CD4-positive, alpha-beta T cell treated with Interleukin-4 for 4 hours (primary cell): ENCODE measurements at regions not wholly inside any gene's neighbourhood (a gene's known extent, or its start where the extent isn't known, plus 50 kb on each side); places are given as distances from the start of the nearest gene placed in this dataset.

Experiments used
- DNase-seq: peaks from one replicate; pipeline ENCODE4 v3.0.0-alpha.2; 2020

DNA sequence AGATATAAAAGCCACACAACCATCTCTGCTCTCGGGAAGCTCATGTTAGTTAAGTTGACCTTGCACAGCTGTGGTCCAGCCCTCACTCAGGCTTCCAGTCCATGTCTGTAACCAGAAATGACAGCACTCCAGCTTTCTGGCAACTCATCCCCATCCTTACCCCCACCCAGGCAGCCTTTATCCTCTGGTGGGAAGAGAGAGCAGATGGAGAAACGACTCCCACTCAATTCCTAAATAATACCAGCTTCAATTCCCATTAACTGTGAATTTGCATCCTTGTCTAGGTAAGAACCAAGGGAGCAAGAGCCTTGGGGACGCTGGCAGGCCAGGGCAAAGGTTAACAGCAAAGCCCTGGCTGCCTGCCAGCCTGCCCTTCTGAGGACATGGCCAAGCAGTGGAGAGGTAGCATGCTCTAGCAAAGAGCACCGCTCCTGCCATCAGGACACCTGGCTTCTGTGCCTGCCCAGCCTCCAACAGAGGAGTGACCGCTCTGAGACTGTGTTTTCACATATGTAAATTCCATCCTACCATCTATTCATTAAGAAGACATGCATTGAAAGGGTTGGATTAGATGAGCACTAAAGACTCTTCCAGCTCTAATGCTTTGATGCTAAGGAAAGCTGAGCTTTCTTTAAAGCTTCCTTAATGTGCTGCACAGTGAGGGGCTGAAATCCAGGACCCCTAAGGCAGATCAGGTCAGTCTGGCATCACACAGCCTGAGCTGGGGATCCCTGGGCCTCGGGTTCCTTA is 236.1 kb downstream of the GRIN2B start:
- DNase-seq = no peak

DNA sequence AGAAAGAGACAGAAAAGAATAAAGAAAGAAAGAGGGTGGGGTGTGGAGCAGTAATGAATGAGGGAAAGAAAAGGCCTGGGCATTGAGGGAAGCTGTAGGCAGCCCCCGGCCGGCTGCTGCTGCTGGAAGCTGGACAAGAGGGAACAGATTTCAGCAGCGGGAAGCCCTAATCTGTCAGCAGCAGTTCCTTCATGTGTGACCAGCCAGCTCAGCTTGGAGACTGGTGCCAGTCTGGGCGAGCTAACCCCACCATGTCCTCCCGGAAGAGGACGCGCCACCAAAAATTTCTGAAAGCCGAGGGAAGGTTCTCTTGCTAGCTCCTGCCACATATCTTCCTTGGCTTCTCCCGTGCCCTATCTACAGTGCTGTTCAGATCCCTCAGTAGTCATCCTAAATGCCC is 236.8 kb downstream of the GRIN2B start:
- no peak for DNase-seq

DNA sequence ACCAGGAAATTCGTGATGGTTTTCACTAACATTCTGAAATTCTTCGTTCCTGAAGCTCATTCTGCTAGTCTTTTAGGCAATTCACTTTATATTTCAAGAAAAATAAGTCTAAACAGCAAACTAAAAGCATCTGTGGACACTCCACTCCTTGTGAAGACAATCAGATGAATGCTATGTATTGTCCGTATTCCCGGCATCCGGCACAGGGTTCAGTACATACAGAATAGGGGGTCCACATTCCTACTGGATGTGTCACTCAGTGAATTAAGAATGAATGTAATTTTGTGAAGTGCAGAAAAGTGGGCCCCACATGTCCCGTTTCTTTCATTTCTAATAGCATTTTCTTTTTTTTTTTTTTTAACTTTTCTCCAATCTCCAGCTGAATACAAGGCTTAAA is 241.3 kb downstream of the GRIN2B start:
- DNase-seq = no peak

DNA sequence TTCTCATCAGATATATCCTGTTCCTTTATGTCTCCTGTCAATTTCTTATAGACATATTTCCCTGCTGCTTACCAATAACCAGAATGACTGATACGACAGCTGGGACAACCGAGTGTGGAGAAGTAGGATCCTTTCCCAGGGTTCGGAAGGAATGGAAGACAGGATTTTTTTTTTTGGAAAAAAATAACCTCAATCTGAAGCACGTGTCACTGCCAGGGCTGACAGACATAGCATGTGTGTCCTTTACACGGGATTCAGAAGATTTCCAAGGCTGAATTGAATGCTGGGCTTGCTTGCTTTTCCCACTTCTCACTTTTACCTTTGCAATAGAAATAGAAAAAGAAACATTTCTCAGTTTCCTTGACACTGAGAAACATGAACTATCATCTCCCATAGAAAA is 245.7 kb downstream of the GRIN2B start:
- DNase-seq = no peak

DNA sequence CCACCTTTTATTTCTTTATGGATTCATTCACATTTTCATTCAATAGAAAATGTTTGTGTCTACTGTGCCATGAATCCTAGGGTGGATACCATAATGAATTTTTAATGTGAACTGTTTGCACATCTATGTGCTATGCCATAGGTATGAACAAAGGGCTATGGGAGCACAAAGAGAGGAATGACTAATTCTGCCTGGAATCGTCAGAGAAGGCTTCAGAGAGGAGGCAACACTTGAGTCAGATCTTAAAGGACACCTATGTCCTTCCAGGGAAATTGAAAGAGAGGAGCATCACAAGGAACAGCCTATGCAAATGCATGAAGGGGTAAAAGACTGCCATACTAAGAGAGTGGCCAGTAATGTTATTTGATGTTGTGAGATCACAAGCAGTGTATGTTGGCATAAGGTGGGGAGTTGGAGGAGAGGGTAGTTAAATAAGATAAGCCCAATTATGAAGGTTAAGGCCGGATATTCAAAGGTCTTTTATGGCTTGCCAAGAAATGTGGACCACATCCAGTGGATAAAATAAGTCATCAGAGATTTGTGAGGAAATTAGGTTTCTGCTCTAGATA is 246.7 kb downstream of the GRIN2B start:
- DNase-seq = no peak

DNA sequence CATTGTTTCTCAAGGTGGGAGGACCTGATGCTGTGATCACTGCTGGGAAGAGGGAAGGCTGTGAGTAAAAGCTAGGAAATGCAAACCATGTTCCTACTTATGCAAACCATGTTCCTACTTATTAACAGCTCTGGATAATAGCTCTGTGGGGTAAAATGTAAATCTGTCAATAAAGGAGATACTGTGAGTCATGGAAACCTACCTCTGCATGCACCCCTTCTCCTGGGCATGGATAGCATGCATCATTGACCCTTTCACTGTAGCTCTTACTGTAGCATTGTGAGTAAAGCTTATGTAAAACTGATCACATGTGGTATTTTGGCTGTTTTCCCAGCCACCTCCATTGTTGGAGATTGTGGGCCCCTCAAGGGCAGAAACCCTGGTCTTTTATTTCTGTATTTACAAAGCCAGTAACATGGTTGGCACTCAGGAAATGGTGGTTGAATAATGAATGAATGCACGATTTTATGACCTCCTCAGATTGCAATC is 253.7 kb downstream of the GRIN2B start:
- no peak for DNase-seq

DNA sequence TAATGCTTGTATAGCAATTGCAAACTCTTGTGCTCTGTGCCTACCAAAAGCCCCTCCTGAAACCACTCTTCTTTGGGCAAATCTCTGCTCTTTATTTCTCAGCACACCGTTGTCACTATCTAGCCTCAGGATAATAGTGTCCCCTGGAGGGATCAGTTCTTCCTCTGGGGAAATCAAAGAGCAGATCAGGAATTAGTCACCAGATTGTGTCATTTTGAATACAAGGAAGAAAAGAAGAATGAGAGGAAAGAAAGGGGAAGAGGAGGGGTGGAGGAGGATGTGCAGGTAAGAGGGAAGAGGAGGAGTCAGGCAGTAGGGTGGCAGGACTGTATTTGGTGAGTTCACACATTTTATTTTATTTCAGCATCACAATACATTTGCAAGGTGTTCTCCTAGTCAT is 256.4 kb downstream of the GRIN2B start:
- no peak for DNase-seq

DNA sequence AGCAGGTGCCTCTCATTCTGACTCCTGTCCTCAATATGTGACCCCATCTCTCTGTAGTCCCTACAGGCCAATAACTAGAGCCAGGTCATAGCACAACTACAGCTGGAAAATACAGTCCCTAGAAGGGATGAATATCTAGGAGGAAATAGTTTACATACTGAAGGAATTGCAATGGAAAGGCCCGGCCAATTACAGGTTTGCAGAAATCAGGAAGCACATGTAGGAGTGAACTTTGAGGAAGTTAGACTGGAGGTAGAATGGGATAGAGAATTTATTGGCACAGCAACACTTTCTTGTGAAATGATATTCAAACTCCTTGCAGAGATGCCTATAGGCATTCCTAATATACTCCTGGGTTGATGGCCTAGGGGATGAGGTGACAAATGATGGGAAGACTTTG is 257.3 kb downstream of the GRIN2B start:
- no peak for DNase-seq

DNA sequence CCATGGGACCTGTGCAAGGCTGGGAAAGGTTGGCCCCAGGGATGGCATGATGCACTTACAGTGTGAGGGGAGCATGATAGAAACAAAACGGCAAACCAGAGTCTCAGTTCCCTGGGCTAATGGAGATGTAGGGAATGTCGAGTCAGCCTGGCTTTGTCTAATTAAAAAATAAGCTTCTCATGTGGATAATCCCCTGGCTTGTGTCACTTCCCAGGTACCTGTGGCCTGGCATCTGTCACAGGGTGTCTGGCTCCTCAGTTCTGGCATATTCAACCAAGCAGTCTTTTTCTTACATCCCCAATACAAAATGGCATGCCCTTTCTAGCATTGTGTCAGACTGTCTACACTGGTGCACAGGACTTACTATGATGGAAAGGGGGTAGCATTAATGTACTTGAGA is 261.4 kb downstream of the GRIN2B start:
- DNase-seq = no peak

DNA sequence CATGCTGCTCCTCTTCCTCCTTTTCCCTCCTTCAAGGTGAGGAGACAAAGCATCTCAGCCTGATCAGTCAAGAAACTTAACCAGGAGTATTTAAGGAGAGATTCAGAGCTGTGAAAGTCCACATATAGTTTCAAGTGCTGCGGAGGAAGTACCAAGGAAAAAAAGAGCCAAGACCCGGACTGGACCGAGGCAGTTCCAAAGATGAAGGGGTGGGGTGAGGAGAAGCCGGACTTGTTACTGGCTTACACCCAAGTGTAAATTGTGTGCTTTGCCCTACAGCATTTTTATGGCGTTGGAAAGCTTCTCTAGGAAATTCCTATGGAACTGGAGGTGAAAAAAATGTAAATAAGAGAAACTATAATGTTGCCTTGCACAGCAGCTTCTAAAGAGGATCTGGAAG is 263.1 kb downstream of the GRIN2B start:
- DNase-seq = no peak

DNA sequence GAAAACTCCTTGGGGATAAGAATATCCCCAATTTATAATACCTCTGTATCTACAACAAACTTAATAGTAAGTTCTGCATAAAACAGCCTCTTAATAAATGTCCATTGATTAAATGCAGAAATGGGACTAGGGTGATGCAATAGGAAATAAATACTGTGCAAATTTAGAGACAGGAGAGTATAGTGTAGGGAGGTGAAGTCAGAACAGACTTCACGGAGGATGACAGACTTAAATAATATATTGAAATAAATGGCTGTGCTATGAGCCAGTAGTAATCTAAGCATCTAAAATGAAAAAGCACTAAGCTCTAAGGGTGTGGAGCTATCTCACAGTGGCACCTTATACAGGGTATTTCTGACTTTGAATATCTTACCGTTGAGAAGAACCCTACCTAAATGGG is 265.3 kb downstream of the GRIN2B start:
- no peak for DNase-seq

DNA sequence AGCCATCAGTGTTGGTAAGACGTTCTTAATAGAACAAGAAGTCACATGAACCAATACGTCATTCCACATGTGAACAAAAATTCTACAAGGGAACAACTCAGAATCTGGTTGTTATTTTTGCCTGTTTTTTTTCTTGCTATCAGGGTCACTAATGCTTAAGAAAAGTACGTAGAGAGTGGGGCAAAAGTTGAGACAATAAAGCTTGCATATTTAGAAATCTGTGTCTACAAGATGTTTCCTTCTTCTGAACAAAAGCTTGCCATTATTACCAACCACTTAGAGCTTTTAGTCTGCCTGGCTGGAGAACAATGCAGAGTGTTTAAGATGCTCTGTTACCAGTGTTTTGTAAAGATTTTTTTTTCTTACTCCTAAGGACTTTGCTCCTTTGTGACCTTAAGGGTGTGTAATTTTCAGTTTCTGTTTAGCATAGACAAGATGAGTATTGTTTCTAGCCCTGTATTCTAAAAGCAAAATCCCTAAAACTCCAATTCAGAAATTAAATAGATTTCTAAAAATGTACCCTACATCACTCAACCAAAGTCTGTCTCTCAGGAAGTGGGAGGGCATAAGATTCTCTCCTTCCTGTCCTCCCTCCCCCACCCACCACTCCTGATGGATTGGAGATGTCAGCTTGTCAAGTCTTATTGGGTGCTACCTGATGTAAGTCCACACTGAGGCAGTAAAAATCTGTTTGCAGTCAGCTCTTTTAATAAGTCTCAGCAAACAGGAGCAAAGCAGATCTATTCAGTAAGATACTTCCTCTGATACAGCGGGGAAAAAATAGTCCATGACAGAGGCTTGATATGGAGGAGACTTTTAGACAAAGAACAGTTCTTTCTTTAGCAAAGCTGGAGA is 267.6 kb downstream of the GRIN2B start:
- DNase-seq = no peak

DNA sequence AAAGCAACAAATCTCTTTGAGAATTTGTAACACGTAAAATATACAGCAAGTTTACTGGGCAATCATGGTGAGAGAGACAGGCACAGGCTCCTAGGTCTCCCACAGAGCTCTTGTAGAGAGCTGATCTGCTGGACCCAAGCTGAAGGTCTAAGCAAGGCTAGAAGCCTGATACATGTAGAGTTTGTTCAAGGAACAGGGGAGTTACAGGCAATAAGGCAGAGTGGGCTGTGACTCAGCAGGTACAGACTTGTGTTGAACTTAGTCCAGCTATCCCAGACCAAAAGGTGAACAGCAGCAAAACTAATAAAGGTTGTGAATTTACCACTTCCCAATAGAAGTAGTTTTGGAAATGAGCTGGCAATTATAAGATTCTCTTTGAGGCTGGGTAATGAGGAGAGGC is 273.6 kb downstream of the GRIN2B start:
- DNase-seq = no peak

DNA sequence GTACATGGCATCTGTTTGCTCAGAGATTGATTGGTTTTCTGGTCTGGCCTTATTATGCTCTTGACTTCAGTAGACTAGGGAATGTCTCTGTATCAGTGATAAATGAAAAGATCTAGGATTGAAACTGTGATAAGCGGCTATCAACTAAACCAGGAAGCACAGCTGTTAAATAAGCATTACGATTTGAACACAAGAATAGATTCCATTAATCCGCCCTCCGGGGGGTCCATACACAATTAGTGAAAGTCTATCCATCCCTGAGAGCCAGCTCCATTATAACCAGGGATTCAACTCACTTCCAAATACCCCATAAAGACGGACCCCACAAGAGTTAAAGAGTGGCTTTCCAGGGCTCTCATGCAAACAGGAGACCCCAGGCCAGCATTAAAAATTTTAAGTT is 279.0 kb downstream of the GRIN2B start:
- DNase-seq = no peak

DNA sequence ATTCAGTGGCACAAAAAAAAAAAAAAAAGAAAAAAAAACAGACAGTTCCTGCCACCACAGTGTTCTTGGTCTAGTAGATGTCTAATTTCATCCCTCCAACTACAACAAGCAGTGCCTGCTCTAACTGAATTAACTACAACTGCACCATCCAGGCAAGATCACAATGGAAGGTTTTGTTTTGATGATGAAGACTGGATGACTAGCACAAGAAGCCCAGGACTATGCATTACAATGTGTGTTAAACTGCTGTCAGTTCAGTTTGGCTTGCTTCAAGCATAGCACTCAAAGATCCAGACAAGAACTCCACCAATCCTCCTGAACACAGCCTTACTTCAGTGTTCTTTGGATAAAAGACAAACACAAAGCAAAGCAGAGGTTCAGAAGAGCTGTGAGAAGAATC is 279.9 kb downstream of the GRIN2B start:
- no peak for DNase-seq

DNA sequence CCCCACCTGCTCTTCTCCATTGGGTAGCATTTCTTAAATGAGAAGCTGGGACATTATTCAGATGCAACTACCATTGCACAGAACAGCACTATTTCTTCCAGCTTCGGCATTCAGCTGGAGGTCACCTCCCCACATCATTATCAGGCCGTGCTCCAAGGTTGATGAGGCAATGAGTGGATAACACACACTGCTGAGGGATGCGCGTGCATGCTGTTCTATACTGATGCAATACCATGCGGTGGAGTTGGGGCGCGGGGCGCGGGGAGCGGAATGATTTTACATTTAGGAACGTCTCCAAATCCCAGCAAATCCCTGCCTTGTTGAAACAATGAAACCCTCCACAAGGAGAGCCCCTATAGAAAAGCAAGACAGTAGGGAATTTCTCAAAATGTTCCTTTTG is 283.4 kb downstream of the GRIN2B start:
- no peak for DNase-seq

DNA sequence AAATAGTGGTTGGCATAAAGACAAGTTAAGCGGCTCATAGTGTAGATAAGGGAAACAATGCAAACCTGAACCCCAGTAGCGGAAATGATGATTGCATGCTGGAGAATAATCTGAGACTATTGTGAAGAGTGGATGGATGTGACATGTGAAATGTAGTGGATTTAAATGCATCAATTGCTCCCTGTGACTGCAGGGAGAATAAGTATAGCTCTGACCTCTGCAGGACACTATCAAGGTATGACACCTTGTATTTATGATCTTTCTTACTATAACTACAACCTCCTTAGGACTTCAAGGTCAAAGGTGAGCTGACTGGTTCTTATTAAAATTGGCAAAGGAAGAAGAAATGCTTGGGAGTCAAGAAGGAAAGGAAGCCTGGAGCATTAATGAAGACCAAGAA is 285.6 kb downstream of the GRIN2B start:
- no peak for DNase-seq

DNA sequence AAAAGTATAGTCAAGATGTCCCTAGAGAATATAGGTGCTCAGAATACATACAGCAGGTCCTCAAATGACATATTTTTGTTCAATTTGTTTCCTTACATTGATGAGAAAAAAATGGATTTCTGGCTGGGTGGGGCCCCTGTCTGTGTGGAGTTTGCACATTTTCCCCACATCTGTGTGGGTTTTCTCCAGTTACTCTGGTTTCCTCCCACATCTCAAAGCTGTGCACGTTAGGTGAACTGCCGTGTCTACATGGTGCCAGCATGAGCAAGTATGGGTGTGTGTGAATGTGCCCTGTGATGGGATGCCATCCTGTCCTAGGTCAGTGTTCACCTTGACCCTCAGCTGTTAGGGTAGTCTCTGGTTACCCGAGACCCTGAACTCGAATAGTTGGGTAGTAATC is 289.1 kb downstream of the GRIN2B start:
- DNase-seq = no peak

DNA sequence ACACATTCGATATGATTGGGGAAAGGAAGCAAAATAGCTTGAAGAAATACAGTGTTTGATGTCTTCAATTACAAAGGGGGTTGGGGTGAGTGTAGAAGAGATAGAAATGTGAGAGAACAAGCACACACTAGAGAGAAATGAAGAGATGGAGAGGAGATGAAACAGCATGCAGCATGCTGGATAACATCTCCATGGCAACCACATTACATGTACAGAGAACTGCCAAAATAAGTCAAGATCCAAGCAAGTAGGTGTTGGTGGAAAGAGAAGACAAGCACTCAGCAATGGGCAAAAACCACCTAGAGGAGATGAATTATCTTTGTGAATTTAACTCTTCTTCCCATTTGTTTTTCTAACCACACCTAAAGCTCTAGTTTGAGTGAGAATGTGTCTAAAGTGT is 289.8 kb downstream of the GRIN2B start:
- DNase-seq = no peak

DNA sequence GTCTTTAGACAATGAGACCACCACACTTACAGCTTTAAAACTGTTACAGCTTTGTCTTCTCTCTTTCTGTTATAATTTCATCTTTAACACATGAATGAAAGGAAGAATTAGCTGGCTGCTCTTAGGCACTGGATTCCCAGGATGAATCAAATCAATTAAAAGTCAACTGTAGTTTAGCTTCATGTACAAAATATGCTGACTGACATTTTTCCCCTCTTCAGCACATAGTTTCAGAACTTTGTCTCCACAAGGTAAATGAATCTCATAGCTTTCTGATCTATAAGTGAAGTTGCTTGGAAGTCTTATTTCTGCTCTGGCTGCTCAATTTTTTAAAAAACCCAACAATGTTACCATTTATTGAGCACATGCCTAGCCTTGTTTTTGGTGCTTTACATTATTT is 293.8 kb downstream of the GRIN2B start:
- no peak for DNase-seq

DNA sequence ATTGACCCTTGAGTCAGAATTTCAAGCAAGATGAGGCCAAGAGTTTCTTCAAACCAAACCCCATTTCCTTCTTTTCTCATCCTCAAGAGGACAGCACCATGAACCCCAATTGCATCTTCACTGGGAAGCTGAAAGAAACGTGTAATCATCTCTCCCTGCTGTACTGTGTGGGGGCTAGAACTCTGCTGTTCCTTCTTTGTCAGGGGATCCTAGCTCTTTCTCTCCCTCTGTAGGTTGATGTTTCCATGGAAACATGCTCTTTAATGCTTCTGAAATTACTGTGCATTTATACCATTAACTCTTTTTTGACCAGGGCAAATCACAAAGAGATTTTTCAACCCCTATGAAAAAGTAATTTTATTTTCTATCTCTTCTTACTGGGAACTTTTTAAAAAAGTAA is 295.1 kb downstream of the GRIN2B start:
- no peak for DNase-seq

DNA sequence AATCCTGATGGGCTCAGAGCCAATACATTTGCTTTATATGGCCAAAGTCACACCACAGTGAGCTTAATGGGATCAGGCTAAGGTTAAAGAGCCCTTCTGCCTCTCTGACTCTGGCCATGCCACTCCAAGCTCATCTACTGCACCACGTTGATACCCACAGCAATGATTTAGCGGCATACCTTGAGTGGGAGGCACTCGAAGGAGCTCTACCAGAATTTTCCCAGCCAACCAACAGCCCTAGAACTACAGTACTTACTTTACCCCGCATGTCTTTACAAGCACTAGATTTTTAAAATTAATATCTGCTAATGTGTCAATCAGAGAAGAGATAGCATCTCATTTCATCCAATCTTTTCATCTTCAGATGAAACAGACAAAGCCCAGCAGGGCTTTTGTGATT is 300.5 kb downstream of the GRIN2B start:
- no peak for DNase-seq

DNA sequence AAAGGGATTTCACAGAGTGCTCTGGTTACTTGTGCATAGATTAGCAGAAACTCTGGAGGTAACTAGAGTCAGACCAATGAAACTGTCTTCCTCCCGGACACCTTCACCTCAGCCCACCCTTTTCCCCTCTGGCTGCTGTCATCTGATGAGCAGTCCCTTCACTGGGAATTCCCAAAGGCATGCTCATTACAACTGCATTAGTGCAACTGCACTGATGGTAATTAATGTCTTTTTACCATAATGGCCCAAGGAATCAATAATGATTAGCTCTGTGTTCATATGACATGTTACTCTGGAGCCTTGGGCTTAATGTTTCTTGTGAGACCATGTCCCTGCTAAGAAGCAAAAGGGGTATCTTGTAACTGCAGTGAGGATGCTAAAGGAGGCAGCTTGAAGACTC is 304.5 kb downstream of the GRIN2B start:
- DNase-seq = no peak

DNA sequence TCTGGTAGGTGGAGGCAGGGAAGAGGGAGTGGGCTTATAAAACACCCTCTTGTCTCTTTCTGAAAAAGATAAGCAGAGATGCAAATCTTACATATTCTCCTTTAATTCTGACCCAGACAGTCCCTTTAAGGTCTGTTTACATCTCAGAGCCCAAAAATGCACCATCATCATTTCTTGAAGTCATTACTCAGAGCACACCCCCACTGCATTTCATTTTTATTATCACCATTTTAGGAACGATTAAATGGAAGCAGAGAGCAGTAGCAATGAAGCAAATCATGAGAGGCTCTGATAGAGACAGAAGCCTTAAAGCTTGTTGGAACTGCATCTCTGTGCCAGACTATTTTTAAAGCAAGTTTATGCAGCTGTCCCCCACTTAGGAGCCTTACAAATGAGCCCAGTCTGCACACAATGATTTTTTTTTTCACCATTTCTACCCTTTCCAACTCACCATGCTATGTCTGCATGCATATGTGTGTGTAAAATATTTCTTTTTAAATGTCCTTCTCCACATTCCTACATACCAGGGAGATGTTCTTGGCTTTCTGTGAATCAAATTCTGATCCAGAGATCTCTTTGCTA is 311.0 kb downstream of the GRIN2B start:
- DNase-seq = no peak
